NK-92 (cell line): ENCODE measurements at regions not wholly inside any gene's neighbourhood (a gene's known extent, or its start where the extent isn't known, plus 50 kb on each side); places are given as distances from the start of the nearest gene placed in this dataset.
"Not testable (repeated sequence)": the region's sequence is repeated elsewhere in the genome, so short reads cannot be mapped to it uniquely, and the experiment has no call there.

Experiments used
- DNase-seq: peaks from one replicate; lab custom pipeline; 2025; ENCODE audit not compliant: unreplicated experiment; lab: John Stamatoyannopoulos, UW

DNA sequence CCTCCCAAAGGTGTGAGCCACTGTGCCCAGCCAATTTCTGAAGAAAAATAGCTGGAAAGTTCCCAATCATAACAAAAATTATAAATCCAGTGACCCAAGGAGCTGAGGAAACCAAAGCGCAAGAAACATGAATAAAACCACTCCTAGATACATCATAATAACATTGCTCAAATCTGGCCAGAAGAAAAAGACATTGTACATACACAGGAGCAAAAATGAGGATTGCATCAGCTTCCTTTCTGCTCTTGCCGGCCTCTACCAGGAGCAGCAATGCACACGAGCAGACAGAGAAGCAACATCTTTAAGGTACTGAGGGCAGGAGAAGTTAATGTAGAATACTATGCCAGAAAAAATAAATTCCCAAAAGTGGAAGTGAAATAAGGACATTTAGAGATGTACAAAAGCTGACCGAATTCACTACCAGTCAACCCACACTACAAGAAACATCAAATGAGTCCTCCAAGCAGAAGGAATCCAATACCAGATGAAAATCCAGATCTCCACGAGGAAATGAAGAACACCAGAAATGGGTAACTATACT is 127.0 kb upstream of the NBPF11 start:
- not testable (repeated sequence) for DNase-seq

DNA sequence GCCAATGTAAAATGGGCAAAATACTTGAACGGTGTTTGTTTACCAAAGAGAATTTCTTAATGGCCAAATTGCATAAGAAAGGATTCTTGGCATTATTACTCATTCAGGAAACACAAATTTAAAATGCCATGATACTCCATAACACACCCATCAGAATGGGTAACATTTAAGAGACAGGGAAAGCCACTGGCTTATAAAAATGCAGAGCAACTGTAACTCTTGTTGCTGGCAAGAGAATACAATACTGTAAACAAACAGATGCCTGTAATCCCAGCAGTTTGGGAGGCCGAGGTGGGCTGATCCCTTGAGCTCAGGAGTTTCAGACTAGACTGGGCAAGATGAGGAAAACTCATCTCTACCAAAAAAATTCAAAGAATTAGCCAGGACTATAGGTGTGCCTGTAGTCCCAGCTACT is 125.8 kb upstream of the NBPF11 start:
- not testable (repeated sequence) for DNase-seq

DNA sequence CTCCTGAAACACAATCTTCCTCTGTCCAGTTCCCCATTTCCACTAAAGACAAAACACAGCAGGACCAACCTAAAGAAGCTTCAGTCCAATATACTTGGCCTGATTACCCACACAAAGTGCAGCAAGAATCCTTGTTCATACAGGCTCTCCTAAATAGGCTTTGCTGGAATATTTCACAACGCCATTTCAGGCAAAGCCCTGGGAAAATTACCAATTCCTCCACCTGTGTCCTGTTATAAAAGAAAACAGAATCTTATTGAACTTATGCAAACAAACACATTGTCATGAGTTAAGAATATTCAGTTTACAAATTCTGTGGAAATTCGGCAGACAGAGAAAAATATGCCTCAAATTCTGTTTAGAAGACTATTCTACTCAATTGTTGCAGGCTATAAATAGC is 115.0 kb upstream of the NBPF11 start:
- DNase-seq, result not testable (repeated sequence)

DNA sequence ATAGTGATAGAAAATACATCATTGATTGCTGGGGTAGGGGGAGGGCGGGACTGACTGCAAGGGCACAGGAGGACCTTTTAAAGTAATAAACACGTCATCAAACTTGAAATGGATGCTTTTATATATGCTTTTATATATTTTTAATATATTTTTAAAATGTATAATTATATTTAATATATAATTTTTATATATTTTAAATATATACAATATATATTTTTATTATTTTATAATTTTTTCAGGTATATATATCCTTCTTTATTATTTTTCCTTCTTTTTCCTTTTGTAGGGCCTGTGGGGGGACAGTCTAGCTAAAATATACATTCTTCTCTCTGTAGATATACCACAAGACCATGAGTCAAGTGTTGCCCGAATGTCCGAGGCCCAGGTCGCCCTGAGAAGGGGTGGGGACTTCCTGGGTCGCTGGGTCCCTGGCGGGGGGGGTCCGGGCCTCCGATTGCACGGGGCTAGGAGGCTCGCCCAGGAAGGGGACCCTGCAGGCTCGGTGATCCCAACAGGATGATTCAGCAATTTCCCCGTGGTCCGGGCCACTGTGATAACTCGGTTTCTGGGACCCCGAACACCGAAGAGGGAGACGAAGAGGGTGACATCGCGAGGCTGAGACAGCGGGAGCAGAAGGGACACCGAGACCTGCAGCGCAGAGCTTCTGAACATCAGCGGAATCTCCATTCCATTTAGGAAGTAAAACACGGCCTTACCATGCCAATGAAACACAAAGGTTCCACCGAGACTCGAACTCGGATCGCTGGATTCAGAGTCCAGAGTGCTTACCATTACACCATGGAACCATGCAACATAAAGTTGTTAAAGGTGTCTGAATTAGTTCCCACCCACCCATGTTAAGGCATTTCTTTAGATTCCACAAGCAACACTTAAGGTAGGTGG is 112.5 kb upstream of the NBPF11 start:
- DNase-seq, result no peak

DNA sequence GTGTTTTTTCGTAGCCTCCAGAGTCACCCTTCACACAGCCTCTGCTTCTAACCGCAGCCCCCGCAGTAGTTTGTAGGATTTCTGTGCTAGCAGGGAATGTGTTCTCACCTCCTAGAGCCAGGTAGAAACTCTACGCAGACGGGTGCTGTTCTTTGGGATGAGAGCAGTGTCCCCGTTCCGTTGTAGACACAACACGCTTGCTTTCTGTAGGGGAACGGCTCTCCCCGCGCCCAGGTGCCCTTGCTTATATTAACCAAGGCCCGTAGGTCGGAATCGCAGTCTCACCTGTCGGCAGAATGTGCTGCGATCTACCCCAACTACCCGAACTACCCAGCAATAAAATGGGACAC is 111.8 kb upstream of the NBPF11 start:
- DNase-seq, result no peak

DNA sequence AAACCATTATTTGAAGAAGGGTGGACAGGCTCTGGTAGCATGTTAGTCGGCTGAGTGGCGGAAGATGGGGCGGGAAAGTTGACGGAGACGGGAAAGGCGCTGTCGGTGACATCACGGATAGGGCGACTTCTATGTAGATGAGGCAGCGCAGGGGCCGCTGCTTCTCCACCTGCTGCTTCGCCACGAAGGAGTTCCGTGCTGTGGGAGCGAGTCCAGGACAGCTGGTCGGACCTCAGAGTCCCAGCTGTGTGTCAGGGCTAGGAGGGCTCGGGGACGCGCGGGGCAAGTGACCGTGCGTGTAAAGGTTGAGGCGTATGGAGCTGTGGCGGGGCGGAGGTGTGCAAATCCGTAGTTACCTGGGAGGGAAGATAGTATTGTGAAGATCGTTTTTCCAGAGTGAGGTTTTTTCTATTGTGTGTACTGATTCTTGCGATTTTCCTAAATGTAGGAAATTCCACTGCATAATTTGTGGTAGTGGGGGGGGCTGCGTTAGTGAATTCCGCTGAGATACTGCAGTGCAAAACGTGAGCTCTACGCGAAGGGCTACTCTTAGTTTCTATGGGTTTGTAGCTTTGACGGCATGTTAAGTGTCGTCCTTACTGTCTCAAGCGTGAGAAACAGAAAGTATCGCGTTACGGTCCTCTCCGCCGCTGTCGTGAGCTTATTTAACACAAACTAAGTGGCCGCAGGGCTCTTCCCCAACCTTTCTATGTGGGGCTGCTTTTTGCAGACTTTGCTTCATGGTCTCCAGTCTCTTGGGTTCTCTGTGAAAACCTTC is 111.2 kb upstream of the NBPF11 start:
- no peak for DNase-seq

DNA sequence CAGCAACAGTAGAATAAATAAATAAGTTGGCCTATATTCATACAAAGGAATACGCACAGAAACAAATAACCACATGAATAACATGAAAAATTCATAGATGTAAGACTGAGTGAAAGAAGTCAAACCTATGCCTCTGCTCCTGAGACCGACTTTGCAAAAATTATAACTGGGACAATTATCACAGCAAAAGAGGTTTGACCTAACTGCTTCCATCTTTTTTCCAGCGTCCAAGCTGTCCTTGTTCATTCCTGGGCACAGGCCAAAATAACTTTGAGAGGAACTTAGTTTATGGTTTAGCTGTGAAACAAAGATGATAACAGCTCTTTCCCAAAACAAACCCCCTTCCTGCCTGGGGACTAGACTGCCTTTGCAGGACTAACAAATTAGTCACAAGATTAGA is 109.6 kb upstream of the NBPF11 start:
- DNase-seq, result not testable (repeated sequence)

DNA sequence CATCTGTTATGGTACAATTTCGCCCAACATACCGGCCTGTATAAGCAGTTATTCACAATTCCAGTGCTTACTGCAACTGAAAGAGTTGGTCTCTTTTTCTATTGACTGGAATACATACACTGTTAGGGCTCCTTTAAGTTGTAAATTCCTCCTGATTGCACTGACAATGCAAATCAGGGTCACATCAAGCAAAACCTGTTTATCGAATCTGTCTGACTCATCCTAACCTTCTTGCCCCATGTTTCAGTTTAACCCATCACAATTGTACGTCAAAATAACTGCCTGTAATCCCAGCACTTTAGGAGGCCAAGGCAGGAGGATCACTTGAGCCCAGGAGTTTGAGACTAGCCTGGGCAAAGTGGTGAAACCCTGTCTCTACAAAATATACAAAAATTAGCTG is 105.8 kb upstream of the NBPF11 start:
- DNase-seq, result not testable (repeated sequence)

DNA sequence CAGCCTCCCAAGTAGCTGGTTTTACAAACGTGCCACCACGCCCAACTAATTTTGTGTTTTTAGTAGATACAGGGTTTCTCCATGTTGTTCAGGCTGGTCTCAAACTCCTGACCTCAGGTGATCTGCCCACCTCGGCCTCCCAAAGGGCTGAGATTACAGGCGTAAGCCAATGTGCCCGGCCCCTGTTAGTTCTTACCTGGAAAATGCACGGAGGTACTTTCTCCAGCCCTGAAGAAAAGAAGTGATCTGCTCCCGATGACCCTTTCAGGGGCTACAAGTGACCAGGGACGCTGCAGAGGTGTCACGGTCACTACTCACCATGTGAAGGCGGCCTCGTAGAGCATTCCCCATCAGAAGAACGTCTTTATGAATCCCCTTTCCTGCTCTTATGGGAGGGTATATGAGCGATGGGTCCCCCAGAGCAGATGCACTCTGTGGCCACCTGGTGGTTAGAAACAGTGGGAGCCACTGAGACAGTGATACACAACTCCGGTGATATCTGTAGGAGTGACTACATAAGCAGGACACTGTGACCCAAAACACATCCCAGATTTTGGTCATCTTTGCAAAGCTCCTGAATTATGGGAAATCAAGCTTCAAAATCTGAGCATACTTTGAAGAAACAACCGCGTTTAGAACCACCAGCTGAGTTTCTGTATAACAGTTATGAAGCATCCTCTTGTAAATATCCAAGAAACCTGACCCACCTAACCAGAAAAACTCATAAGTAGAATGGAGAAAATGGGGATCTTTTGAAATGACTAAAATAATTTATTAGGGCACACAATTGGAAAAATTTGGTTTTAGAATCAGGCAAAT is 102.7 kb upstream of the NBPF11 start:
- not testable (repeated sequence) for DNase-seq

DNA sequence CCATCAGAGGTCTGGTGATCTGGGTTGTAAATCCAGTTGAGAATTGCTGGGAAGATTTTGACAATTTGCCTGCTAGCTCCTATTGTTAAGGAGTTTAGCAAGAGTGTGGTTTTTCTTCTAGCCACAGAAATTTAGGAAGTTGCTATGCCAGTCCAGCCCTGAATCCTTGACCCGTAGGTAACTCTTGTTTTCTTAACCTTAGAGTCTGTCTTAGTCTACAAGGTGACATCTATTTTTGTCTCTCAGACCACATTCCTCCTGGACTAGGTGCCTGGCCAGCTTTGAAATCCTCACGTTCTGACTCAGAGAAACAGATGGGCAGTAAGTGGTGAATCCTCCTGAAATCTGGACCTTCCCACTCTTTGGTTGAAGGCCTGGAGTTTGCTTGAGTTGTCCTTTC is 101.7 kb upstream of the NBPF11 start:
- not testable (repeated sequence) for DNase-seq

DNA sequence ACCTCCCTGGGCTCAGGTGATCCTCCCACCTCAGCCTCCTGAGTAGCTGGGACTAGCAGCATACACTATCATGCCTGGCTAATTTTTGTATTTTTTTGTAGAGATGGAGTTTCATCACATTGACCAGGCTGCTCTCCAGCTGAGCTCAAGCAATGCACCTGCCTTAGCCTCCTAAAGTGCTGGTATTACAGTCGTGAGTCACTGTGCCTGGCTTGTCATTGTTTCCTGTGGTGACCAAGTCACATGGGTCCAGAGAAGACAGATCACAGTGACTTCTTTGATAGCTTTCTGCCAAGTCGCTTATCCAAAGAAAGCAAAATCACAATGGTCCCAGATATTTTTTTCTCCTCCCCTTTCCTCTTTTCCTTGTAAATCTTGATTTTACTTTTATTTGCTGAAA is 96.7 kb upstream of the NBPF11 start:
- not testable (repeated sequence) for DNase-seq

DNA sequence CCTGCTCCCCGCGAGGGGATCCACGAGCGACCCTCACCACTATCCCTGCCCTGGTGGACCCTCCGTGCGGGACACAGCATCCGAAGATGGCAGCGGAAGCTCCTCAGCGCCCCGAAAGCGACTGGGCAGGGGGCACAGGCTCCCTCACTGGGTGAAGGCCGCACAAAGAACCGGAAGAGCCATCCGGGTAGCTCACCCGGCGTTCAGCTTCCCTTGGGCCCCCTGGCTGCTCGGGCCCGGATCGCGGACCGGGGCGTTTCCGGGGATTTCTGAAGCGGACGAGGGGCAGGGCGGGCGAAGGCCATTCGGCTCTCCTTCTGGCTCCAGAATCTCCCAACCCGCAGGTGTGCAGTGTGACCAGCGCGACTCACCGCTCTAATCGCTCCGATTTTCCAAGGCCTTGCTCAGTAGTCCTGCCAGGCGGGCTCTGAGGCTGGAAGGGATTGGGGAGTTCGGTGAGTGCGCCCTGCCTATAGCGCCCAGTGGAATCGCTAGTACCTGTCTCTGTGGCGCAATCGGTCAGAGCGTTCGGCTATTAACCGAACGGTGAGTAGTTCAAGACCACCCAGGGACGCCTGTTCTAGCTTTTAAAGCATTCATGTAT is 94.3 kb upstream of the NBPF11 start:
- not testable (repeated sequence) for DNase-seq

DNA sequence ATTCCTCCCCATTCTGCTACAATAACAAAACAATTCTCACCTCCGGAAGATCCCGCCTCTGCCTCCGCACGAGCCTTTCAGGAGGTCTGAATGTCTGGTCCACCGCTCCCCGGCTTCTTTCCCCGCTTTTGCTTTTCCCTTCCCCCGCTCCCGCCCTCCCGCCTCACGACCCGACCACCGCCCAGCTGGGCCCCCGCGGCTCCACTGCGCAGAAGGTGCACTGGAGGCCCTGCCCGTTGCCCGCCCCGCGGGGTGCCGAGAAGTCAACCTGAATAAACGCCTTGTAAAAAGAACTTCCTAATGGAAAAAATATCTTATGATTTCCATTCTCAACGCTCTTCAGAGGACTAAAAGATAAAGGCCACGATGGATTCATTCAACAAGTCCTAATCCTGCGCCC is 93.8 kb upstream of the NBPF11 start:
- DNase-seq, result not testable (repeated sequence)

DNA sequence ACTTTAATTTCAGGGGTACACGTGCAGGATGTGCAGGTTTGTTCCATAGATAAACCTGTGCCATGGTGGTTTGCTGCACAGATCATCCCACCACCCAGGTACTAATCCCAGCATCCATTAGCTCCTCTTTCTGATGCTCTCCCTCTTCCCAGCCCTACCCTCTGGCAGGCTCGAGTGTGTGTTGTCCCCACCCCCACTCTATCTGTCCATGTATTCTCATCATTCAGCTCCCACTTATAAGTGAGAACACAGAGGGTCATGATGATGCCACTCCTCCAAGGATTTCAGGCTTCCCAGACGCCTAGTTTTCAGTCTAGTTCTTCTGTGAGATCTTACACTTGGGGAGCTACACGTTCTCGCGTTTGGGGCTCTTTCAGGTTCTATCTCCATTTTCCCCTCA is 93.4 kb upstream of the NBPF11 start:
- DNase-seq, result not testable (repeated sequence)

DNA sequence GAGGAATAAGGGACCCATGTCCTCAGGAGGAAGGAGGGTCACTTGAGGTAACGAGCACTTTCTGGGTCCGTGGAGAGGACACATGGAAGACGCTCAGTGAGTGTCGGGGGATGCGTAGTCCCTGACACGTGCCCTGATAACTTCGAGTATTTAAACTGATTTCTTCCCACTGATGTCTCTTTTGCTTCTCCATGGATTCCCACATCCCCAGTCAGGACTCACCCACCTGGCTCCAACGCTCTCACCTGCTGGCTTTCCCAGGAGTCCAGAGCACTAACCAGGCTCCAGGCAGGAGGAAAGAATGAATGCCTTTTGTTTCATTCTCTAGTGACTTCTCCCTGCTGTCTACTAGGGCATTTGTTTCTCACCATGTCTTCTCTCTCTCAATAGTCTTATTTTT is 81.2 kb upstream of the NBPF11 start:
- not testable (repeated sequence) for DNase-seq

DNA sequence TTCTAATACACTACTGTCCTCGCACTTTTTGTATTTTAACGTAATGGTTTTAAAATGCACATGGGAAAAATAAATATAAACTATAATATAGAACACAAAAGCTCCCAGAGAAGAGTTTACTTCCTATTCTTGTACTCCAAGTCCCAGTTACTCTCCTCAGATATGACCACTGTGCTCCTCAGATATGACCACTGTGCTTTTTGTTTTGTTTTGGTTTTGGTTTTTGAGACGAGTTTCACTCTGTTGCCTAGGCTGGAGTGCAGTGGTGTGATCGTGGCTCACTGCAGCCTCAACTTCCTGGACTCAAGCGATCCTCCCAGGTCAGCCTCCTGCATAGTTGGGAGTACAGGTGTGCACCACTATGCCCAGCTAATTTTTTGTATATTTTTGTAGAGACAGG is 76.8 kb upstream of the NBPF11 start:
- DNase-seq, result not testable (repeated sequence)

DNA sequence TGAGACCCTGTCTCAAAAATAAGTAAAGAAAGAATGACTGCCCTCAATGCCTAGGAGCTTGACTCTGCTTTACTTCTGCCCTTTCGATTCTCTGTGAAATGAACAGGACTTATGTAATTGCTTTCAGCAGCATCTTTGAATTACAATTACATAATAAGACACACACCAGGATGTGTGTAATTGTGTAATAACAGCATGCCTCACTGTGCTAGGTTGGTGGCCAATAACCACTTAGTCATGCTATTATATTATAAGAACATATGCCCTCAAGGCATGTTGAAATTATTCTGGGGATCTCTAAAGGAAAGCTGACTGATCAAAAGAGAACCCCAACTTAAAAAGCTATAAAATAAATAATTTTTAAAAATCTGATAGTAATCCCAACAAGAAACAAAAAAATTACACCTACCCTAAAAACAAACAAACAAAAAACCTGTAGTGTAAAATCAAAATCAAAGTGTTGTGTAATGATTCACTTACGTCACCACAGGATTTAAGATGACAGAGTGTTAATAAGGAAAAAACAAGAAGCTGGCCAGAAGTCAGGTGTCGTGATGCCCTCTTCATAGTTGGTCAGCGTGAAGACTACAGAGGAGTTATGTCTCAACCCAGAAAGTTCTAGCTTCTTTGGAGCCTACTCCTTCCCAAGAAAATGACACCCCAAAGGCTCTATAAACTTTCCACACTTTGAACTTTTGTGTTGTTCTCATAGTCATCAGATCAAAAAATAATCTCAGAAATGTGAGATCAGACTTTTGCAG is 70.5 kb upstream of the NBPF11 start:
- not testable (repeated sequence) for DNase-seq

DNA sequence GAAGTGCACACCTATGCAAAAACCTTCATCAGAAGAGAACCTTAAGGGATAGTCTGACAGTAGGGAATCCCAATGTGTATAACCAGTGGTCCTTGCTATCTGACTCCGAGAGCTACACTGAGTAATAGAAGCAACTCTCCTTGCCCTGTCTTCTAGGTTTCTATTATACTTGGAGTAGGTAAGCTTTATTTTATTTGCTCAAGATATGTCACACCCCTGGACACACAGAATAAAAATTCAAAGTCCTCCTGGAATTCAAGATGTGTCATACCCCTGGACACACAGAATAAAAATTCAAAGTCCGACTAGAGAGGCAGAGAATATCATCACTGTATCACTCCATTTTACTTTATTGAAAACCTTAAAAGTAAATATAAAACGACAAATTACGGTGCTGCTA is 69.5 kb upstream of the NBPF11 start:
- DNase-seq, result not testable (repeated sequence)

DNA sequence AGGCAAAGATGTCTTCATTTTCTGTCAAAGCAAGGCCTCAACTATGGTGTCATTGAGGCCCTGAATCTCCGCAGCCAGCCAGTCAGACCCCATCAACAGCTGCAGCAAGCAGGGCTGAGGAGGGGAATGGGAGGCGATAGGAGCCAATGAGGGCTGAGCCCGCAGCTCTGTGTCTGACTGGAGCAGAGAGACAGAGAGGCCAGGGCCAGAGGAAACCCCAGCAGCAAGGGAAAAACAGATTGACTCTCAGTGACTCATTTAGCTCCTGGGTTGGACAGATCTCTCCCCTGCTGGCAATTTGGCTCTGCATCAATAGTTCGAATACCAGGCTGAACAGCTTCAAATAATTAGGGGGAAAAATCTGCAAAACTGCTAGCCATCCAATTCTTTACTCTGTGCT is 67.1 kb upstream of the NBPF11 start:
- DNase-seq, result not testable (repeated sequence)

DNA sequence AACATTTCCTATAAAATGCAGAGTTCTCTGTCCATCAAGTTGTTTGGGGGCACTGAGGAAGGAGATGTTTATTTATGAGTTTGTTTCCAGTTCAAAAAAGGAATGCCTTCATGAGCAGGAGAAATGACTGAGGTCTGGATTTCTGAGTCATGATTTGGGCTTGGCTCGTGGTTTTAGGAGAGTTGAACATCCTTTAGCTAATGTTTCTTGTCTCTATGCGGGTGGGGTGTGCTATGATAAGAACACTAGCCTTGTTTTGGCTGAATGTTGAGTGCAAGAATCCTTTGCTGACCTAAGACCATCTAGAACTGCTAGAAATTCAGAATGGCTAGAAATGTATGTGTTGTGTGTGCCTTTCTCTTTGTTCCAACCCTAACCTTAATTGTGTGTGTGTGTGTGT is 59.1 kb upstream of the NBPF11 start:
- not testable (repeated sequence) for DNase-seq
